HEK293 (cell line): ENCODE measurements at regions not wholly inside any gene's neighbourhood (a gene's known extent, or its start where the extent isn't known, plus 50 kb on each side); places are given as distances from the start of the nearest gene placed in this dataset.
"Not testable (repeated sequence)": the region's sequence is repeated elsewhere in the genome, so short reads cannot be mapped to it uniquely, and the experiment has no call there.

Experiments
- CTCF ChIA-PET: fragments of 350-600 bp; formaldehyde crosslinking; extraction: SDS; loops from one replicate; lab custom pipeline; 2021; ENCODE audit warnings: antibody characterized with exemption; lab: Yijun Ruan, JAX
- POLR2A ChIA-PET: fragments of 300-600 bp; formaldehyde crosslinking; extraction: SDS; loops from one replicate; lab custom pipeline; 2020; ENCODE audit warnings: antibody characterized with exemption, inconsistent platforms; lab: Yijun Ruan, JAX
- H3K27ac ChIP-seq: fragments of 200-500 bp; sonication (Bioruptor generic); 2 replicates; pipeline ENCODE4 v1.5.1; 2014; ENCODE audit warnings: low read depth, low read length, control low read depth, inconsistent platforms; ENCODE audit errors: extremely low read depth
- H3K36me3 ChIP-seq, 2 experiments: fragments of 200-500 bp in 1 of 2; sonication (Bioruptor generic) in 1 of 2; 1 replicate in 1 of 2; 2 replicates in 1 of 2; pipeline ENCODE4 v1.5.1; 2014 to 2017; ENCODE audit warnings: inconsistent platforms in 2 of 2, low read length in 2 of 2; ENCODE audit not compliant: control insufficient read depth in 2 of 2, insufficient read depth in 1 of 2
- H3K4me1 ChIP-seq: fragments of 200-500 bp; sonication (Bioruptor generic); 2 replicates; pipeline ENCODE4 v1.5.1; 2014; ENCODE audit warnings: mild to moderate bottlenecking, low read length, inconsistent platforms; ENCODE audit not compliant: control insufficient read depth, insufficient read depth
- H3K4me3 ChIP-seq: 2 replicates; pipeline ENCODE4 v1.5.1; 2011; ENCODE audit warnings: low read depth, mild to moderate bottlenecking, control low read depth, low read length, moderate library complexity
- H3K9me3 ChIP-seq: fragments of 200-500 bp; sonication (Bioruptor generic); 2 replicates; pipeline ENCODE4 v1.5.1; 2014; ENCODE audit warnings: low read depth, low read length, inconsistent platforms; ENCODE audit not compliant: control insufficient read depth, insufficient read depth
- SP2 ChIP-seq: fragments of 450-650 bp; formaldehyde crosslinking; IDR thresholded peaks from 2 replicates; pipeline ENCODE4 v1.5.1; 2016; ENCODE audit warnings: missing biosample characterization, missing genetic modification characterization
- ZNF133 ChIP-seq: fragments of 450-650 bp; formaldehyde crosslinking; IDR thresholded peaks from 2 replicates; pipeline ENCODE4 v1.5.1; 2016; ENCODE audit warnings: missing biosample characterization, missing genetic modification characterization
- ZNF19 ChIP-seq: fragments of 450-650 bp; formaldehyde crosslinking; IDR thresholded peaks from 2 replicates; pipeline ENCODE4; 2016; ENCODE audit warnings: missing biosample characterization, missing genetic modification characterization, low read depth
- ZNF274 ChIP-seq, 2 experiments: fragments of 200-500 bp in 1 of 2; fragments of 450-650 bp in 1 of 2; sonication (Bioruptor generic) in 1 of 2; formaldehyde crosslinking in 1 of 2; IDR thresholded peaks; 2 replicates each; pipeline versions ENCODE4 v1.5.1 to v1.6.1; 2014 to 2016; ENCODE audit warnings: borderline replicate concordance in 1 of 2, inconsistent platforms in 1 of 2, low read length in 1 of 2, missing biosample characterization in 1 of 2, missing genetic modification characterization in 1 of 2
- ZNF473 ChIP-seq: fragments of 450-650 bp; formaldehyde crosslinking; IDR thresholded peaks from 2 replicates; pipeline ENCODE4 v1.5.1; 2017; ENCODE audit warnings: missing biosample characterization, missing genetic modification characterization
- ZNF548 ChIP-seq: fragments of 450-650 bp; formaldehyde crosslinking; IDR thresholded peaks from 2 replicates; pipeline ENCODE4 v1.5.1; 2016; ENCODE audit warnings: missing biosample characterization, missing genetic modification characterization
- ZNF610 ChIP-seq: fragments of 450-650 bp; formaldehyde crosslinking; IDR thresholded peaks from 2 replicates; pipeline ENCODE4 v1.5.1; 2016; ENCODE audit warnings: missing biosample characterization, missing genetic modification characterization, borderline replicate concordance
- ZNF677 ChIP-seq: fragments of 450-650 bp; IDR thresholded peaks from 2 replicates; pipeline ENCODE4 v1.5.0; 2018; ENCODE audit warnings: missing biosample characterization, mild to moderate bottlenecking, missing genetic modification characterization, moderate library complexity
- ZNF747 ChIP-seq: fragments of 450-650 bp; formaldehyde crosslinking; IDR thresholded peaks from 2 replicates; pipeline ENCODE4 v1.5.1; 2016; ENCODE audit warnings: missing biosample characterization, missing genetic modification characterization
- ZNF843 ChIP-seq: fragments of 450-650 bp; formaldehyde crosslinking; IDR thresholded peaks from 2 replicates; pipeline ENCODE4 v1.5.1; 2016; ENCODE audit warnings: missing biosample characterization, missing genetic modification characterization
- TF ChIP-seq, protein P1 (sequence below): fragments of 450-650 bp; formaldehyde crosslinking; IDR thresholded peaks from 2 replicates; pipeline ENCODE4; 2016; ENCODE audit warnings: missing biosample characterization, missing genetic modification characterization
- TF ChIP-seq, protein P2 (sequence below): fragments of 450-650 bp; formaldehyde crosslinking; IDR thresholded peaks from 2 replicates; pipeline ENCODE4 v1.5.1; 2016; ENCODE audit warnings: missing biosample characterization, missing genetic modification characterization
- TF ChIP-seq, protein P3 (sequence below): fragments of 450-650 bp; formaldehyde crosslinking; conservative IDR thresholded peaks from 2 replicates; pipeline ENCODE4 v1.5.1; 2016; ENCODE audit warnings: low read depth, missing biosample characterization, missing genetic modification characterization
- TF ChIP-seq, protein P4 (sequence below): fragments of 450-650 bp; formaldehyde crosslinking; IDR thresholded peaks from 2 replicates; pipeline ENCODE4 v1.5.1; 2016; ENCODE audit warnings: missing biosample characterization, missing genetic modification characterization

DNA sequence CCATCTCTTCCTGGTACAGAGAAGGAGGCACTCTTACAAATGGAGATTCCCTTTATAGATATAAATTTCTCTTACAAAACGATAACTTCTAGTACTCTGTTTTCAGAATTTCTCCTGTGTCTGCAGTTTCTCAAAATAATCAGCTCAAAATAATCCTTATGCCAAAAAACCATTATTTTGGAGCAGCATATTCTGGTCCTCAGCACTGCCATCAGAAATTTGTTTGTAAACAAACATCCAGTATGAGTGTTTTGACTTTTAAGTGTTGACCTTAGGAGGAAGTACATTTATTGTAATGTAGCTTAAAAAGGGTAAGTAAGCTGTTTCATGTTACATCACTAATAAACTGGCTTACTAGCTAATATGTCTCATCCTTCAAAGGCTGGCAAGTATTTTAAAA lies 52.8 kb upstream of the SNAPC3 start:
- POLR2A ChIA-PET: no interaction called here
- CTCF ChIA-PET: interaction anchor here (1.8 kb wide), 1 partner anchor 8 kb away, joined by 7 read pairs; no protein-coding TSS in a partner anchor

DNA sequence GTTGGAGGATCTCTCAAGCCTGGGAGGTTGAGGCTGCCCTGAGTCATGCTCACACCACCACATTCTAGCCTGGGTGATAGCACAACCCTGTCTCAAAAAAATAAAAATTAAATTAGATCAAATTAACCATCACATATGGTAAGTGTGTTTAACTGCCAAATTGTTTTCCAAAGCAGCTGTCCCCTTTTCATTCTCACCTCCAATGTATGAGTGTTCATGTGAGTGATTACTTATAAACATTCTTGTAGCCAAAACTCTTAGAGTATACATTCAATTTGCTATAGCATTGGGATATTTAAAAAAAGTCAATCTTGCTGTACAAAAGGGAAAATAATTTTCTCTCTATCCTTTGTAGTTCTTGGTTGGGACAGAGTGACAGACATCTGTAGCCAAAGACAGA lies 53.4 kb upstream of the SNAPC3 start:
- no peaks in the 10 kb centered on the region for H3K36me3 ChIP-seq
- POLR2A ChIA-PET: no interaction called here
- TF ChIP-seq ZNF274 (IDR thresholded peaks at IDR 0.05; ENCODE audit: low read length) (no peak), ZNF274 (tag by site-specific recombination; IDR thresholded peaks at IDR 0.05; ENCODE audit: borderline replicate concordance) (no peak), ZNF677 (tag by site-specific recombination) (no peak), ZNF843 (tag by site-specific recombination) (no peak), ZNF747 (no peak), ZNF133 (no peak), ZNF473 (no peak), ZNF548 (tag by site-specific recombination) (no peak), SP2 (tag by site-specific recombination) (no peak), ZNF19 (tag by site-specific recombination) (no peak), ZNF610 (no peak)
- TF ChIP-seq, protein P1, sequence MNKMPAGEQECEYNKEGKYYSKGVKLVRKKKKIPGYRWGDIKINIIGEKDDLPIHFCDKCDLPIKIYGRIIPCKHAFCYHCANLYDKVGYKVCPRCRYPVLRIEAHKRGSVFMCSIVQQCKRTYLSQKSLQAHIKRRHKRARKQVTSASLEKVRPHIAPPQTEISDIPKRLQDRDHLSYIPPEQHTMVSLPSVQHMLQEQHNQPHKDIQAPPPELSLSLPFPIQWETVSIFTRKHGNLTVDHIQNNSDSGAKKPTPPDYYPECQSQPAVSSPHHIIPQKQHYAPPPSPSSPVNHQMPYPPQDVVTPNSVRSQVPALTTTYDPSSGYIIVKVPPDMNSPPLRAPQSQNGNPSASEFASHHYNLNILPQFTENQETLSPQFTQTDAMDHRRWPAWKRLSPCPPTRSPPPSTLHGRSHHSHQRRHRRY (tag by site-specific recombination): no peak
- TF ChIP-seq, protein P2, sequence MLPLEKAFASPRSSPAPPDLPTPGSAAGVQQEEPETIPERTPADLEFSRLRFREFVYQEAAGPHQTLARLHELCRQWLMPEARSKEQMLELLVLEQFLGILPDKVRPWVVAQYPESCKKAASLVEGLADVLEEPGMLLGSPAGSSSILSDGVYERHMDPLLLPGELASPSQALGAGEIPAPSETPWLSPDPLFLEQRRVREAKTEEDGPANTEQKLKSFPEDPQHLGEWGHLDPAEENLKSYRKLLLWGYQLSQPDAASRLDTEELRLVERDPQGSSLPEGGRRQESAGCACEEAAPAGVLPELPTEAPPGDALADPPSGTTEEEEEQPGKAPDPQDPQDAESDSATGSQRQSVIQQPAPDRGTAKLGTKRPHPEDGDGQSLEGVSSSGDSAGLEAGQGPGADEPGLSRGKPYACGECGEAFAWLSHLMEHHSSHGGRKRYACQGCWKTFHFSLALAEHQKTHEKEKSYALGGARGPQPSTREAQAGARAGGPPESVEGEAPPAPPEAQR (tag by site-specific recombination): no peak
- TF ChIP-seq, protein P3, sequence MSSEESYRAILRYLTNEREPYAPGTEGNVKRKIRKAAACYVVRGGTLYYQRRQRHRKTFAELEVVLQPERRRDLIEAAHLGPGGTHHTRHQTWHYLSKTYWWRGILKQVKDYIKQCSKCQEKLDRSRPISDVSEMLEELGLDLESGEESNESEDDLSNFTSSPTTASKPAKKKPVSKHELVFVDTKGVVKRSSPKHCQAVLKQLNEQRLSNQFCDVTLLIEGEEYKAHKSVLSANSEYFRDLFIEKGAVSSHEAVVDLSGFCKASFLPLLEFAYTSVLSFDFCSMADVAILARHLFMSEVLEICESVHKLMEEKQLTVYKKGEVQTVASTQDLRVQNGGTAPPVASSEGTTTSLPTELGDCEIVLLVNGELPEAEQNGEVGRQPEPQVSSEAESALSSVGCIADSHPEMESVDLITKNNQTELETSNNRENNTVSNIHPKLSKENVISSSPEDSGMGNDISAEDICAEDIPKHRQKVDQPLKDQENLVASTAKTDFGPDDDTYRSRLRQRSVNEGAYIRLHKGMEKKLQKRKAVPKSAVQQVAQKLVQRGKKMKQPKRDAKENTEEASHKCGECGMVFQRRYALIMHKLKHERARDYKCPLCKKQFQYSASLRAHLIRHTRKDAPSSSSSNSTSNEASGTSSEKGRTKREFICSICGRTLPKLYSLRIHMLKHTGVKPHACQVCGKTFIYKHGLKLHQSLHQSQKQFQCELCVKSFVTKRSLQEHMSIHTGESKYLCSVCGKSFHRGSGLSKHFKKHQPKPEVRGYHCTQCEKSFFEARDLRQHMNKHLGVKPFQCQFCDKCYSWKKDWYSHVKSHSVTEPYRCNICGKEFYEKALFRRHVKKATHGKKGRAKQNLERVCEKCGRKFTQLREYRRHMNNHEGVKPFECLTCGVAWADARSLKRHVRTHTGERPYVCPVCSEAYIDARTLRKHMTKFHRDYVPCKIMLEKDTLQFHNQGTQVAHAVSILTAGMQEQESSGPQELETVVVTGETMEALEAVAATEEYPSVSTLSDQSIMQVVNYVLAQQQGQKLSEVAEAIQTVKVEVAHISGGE: no peak
- TF ChIP-seq, all 188 proteins: peak for 0
- Histone ChIP-seq H3K9me3 (no peaks in the 10 kb centered on the region), H3K4me1 (no peaks in the 10 kb centered on the region), H3K4me3 (no peak overlapping the region), H3K27ac (no peak overlapping the region)
- CTCF ChIA-PET: no interaction called here

More for the DNA sequence above, 52.8 kb upstream of the SNAPC3 start:
- Histone ChIP-seq H3K4me1 (no peaks in the 10 kb centered on the region), H3K4me3 (no peak overlapping the region), H3K27ac (no peak overlapping the region), H3K9me3 (no peaks in the 10 kb centered on the region), H3K36me3 (no peaks in the 10 kb centered on the region)
- TF ChIP-seq, protein P4, sequence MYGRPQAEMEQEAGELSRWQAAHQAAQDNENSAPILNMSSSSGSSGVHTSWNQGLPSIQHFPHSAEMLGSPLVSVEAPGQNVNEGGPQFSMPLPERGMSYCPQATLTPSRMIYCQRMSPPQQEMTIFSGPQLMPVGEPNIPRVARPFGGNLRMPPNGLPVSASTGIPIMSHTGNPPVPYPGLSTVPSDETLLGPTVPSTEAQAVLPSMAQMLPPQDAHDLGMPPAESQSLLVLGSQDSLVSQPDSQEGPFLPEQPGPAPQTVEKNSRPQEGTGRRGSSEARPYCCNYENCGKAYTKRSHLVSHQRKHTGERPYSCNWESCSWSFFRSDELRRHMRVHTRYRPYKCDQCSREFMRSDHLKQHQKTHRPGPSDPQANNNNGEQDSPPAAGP: no peak
- TF ChIP-seq, all 188 proteins: peak for 0

DNA sequence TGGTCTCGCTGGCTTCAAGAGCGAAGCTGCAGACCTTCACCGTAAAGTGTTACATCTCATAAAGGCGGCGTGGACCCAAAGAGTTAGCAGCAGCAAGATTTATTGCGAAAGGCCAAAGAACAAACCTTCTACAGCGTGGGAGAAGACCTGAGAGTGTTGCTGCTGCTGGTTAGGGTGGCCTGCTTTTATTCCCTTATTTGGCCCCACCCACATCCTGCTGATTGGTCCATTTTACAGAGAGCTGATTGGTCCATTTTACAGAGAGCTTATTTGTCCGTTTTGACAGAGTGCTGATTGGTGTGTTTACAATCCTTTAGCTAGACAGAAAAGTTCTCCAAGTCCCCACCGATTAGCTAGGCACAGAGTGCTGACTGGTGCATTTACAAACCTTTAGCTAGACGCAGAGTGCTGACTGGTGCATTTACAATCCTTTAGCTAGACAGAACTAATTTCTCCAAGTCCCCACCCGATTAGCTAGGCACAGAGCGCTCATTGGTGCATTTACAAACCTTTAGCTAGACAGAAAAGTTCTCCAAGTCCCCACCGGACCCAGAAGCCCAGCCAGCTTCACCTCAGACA lies 57.6 kb upstream of the SNAPC3 start:
- H3K9me3 ChIP-seq, H3K27ac ChIP-seq, H3K4me1 ChIP-seq, H3K36me3 ChIP-seq, H3K4me3 ChIP-seq, POLR2A ChIA-PET: not testable (repeated sequence)
- CTCF ChIA-PET: interaction anchor here (0.7 to 1.0 kb wide), 2 partner anchors 30 to 58 kb away, joined by 3 read pairs; no protein-coding TSS in a partner anchor
